ENCODE measurements at regions not wholly inside any gene's neighbourhood (a gene's known extent, or its start where the extent isn't known, plus 50 kb on each side); places are given as distances from the start of the nearest gene placed in this dataset.

DNA sequence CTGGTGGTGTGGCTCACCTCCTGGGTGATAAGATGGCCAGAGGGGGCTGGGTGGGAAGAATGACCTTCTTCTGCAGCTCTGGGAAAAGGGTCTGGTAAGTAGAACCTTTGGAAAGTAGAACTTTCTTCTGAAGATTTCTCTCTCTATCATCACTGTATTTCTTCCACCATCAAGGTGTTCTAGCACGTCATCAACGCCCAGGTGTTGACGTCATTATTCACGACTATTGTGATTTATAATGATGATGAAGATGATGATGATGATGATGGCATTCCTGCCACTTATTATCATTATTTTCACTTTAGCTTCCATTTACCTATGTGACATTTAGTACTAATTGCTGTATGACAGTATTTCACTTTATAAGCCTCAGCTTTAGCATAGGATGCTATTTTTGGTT lies 525.6 kb upstream of the ADARB2 start:
- TF ChIP-seq, protein P1, sequence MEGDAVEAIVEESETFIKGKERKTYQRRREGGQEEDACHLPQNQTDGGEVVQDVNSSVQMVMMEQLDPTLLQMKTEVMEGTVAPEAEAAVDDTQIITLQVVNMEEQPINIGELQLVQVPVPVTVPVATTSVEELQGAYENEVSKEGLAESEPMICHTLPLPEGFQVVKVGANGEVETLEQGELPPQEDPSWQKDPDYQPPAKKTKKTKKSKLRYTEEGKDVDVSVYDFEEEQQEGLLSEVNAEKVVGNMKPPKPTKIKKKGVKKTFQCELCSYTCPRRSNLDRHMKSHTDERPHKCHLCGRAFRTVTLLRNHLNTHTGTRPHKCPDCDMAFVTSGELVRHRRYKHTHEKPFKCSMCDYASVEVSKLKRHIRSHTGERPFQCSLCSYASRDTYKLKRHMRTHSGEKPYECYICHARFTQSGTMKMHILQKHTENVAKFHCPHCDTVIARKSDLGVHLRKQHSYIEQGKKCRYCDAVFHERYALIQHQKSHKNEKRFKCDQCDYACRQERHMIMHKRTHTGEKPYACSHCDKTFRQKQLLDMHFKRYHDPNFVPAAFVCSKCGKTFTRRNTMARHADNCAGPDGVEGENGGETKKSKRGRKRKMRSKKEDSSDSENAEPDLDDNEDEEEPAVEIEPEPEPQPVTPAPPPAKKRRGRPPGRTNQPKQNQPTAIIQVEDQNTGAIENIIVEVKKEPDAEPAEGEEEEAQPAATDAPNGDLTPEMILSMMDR (conservative IDR thresholded peaks at IDR 0.05; ENCODE audit: low read depth in 2 of 2), result no peak
- TF ChIP-seq JUNB (IDR thresholded peaks at IDR 0.05; ENCODE audit: unreplicated experiment) (no peak), POLR2AphosphoS5 (IDR thresholded peaks at IDR 0.05; ENCODE audit: low read depth) (no peak), EZH2 (IDR thresholded peaks at IDR 0.05; ENCODE audit: low read depth, unreplicated experiment) (no peak)
- TF ChIP-seq, protein P2, sequence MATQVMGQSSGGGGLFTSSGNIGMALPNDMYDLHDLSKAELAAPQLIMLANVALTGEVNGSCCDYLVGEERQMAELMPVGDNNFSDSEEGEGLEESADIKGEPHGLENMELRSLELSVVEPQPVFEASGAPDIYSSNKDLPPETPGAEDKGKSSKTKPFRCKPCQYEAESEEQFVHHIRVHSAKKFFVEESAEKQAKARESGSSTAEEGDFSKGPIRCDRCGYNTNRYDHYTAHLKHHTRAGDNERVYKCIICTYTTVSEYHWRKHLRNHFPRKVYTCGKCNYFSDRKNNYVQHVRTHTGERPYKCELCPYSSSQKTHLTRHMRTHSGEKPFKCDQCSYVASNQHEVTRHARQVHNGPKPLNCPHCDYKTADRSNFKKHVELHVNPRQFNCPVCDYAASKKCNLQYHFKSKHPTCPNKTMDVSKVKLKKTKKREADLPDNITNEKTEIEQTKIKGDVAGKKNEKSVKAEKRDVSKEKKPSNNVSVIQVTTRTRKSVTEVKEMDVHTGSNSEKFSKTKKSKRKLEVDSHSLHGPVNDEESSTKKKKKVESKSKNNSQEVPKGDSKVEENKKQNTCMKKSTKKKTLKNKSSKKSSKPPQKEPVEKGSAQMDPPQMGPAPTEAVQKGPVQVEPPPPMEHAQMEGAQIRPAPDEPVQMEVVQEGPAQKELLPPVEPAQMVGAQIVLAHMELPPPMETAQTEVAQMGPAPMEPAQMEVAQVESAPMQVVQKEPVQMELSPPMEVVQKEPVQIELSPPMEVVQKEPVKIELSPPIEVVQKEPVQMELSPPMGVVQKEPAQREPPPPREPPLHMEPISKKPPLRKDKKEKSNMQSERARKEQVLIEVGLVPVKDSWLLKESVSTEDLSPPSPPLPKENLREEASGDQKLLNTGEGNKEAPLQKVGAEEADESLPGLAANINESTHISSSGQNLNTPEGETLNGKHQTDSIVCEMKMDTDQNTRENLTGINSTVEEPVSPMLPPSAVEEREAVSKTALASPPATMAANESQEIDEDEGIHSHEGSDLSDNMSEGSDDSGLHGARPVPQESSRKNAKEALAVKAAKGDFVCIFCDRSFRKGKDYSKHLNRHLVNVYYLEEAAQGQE (IDR thresholded peaks at IDR 0.05; ENCODE audit: unreplicated experiment), result no peak
